ENCODE measurements at regions not wholly inside any gene's neighbourhood (a gene's known extent, or its start where the extent isn't known, plus 50 kb on each side); places are given as distances from the start of the nearest gene placed in this dataset.

DNA sequence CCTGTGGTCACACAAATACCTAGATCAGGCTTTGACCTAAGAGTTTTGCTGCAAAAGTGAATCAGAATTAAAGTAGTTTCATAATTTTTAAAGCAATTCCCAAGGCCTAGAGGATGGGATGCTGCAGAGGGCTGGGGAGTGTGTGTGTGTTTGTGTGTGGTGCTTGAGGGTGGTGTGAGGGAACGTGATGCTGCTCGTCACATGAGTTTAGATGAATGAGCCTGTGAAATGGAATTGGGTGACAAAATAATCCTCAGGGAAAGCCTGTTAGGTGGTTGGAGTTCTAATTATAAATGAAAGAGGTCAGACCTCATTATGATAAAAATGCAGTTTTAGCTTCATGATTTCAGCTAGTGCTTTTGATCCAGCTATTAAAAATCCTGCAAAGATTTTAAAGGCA is 87.5 kb upstream of the TMEM170B start:
- no peak overlapping the region for H3K9ac ChIP-seq (ENCODE audit: insufficient read depth in 1 of 2, low read length in 2 of 2)
- no peaks in the 10 kb centered on the region for H3K4me1 ChIP-seq (ENCODE audit: control insufficient read depth in 5 of 5, insufficient read depth in 5 of 5, low read length in 5 of 5)
- WGBS, 2 donors: 64 to 92% methylated on average over 2 of the region's 2 CpGs
- no peak overlapping the region for H3K4me3 ChIP-seq
- H3K27ac ChIP-seq (ENCODE audit: low read depth in 1 of 2, low read length in 1 of 2): no peak overlapping the region
- H3K9me3 ChIP-seq (ENCODE audit: control insufficient read depth in 4 of 4, insufficient read depth in 3 of 4, low read length in 3 of 4): no peaks in the 10 kb centered on the region
- TF ChIP-seq, protein P1, sequence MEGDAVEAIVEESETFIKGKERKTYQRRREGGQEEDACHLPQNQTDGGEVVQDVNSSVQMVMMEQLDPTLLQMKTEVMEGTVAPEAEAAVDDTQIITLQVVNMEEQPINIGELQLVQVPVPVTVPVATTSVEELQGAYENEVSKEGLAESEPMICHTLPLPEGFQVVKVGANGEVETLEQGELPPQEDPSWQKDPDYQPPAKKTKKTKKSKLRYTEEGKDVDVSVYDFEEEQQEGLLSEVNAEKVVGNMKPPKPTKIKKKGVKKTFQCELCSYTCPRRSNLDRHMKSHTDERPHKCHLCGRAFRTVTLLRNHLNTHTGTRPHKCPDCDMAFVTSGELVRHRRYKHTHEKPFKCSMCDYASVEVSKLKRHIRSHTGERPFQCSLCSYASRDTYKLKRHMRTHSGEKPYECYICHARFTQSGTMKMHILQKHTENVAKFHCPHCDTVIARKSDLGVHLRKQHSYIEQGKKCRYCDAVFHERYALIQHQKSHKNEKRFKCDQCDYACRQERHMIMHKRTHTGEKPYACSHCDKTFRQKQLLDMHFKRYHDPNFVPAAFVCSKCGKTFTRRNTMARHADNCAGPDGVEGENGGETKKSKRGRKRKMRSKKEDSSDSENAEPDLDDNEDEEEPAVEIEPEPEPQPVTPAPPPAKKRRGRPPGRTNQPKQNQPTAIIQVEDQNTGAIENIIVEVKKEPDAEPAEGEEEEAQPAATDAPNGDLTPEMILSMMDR (IDR thresholded peaks at IDR 0.05; ENCODE audit: control extremely low read depth, extremely low read depth): no peak
- H3K27me3 ChIP-seq (ENCODE audit: control insufficient read depth in 3 of 3, insufficient read depth in 3 of 3, low read length in 2 of 3): no peaks in the 10 kb centered on the region
- no peak for ATAC-seq (ENCODE audit: insufficient read depth, low FRiP score)
- H3K36me3 ChIP-seq (ENCODE audit: control insufficient read depth in 4 of 4, insufficient read depth in 4 of 4, low read length in 4 of 4): no peaks in the 10 kb centered on the region
- DNase-seq: no peak

GRCh38 chr6:11449408-11449807 is 88.1 kb upstream of the TMEM170B start:
- 86 to 95% methylated on average over 2 of the region's 2 CpGs for WGBS, 2 donors
- Histone ChIP-seq H3K27ac (ENCODE audit: low read depth in 1 of 2, low read length in 1 of 2) (no peak overlapping the region), H3K9ac (ENCODE audit: insufficient read depth in 1 of 2, low read length in 2 of 2) (no peak overlapping the region), H3K27me3 (ENCODE audit: control insufficient read depth in 3 of 3, insufficient read depth in 3 of 3, low read length in 2 of 3) (no peaks in the 10 kb centered on the region), H3K36me3 (ENCODE audit: control insufficient read depth in 4 of 4, insufficient read depth in 4 of 4, low read length in 4 of 4) (no peaks in the 10 kb centered on the region), H3K9me3 (ENCODE audit: control insufficient read depth in 4 of 4, insufficient read depth in 3 of 4, low read length in 3 of 4) (no peaks in the 10 kb centered on the region), H3K4me1 (ENCODE audit: control insufficient read depth in 5 of 5, insufficient read depth in 5 of 5, low read length in 5 of 5) (no peaks in the 10 kb centered on the region), H3K4me3 (no peak overlapping the region)
- ATAC-seq (ENCODE audit: insufficient read depth, low FRiP score) (no peak), DNase-seq (no peak)
- TF ChIP-seq, protein P1 (IDR thresholded peaks at IDR 0.05; ENCODE audit: control extremely low read depth, extremely low read depth): no peak

DNA sequence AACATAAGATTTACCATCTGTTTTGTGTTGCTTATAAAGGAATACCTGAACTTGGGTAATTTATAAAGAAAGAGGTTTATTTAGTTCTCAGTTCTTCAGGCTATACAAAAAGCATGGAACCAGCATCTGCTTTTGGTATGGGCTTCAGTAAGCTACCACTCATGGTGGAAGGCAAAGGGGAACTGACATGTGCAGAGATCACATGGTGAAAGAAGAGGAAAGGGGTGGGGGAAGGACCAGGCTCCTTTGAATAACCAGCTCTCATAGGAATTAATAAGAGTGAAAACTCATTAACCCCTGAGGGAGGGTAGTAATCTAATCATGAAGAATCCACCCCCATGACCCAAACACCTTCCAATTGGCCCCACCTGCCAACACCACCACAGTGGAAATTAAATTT is 89.5 kb upstream of the TMEM170B start:
- Histone ChIP-seq H3K4me3 (no peak overlapping the region), H3K9ac (ENCODE audit: insufficient read depth in 1 of 2, low read length in 2 of 2) (no peak overlapping the region), H3K9me3 (ENCODE audit: control insufficient read depth in 4 of 4, insufficient read depth in 3 of 4, low read length in 3 of 4) (no peaks in the 10 kb centered on the region), H3K36me3 (ENCODE audit: control insufficient read depth in 4 of 4, insufficient read depth in 4 of 4, low read length in 4 of 4) (no peaks in the 10 kb centered on the region), H3K27me3 (ENCODE audit: control insufficient read depth in 3 of 3, insufficient read depth in 3 of 3, low read length in 2 of 3) (no peaks in the 10 kb centered on the region), H3K27ac (ENCODE audit: low read depth in 1 of 2, low read length in 1 of 2) (no peak overlapping the region), H3K4me1 (ENCODE audit: control insufficient read depth in 5 of 5, insufficient read depth in 5 of 5, low read length in 5 of 5) (no peaks in the 10 kb centered on the region)
- DNase-seq: no peak
- ATAC-seq (ENCODE audit: insufficient read depth, low FRiP score): no peak
- TF ChIP-seq, protein P1 (IDR thresholded peaks at IDR 0.05; ENCODE audit: control extremely low read depth, extremely low read depth): no peak

- no peak for DNase-seq
- no peak for ATAC-seq (ENCODE audit: insufficient read depth, low FRiP score)
- H3K4me1 ChIP-seq (ENCODE audit: control insufficient read depth in 5 of 5, insufficient read depth in 5 of 5, low read length in 5 of 5): no peaks in the 10 kb centered on the region
- H3K4me3 ChIP-seq: no peak overlapping the region
- no peak overlapping the region for H3K9ac ChIP-seq (ENCODE audit: insufficient read depth in 1 of 2, low read length in 2 of 2)
- WGBS, 2 donors: 95 to 96% methylated on average over 1 of the region's 1 CpG
- no peaks in the 10 kb centered on the region for H3K27me3 ChIP-seq (ENCODE audit: control insufficient read depth in 3 of 3, insufficient read depth in 3 of 3, low read length in 2 of 3)
- no peaks in the 10 kb centered on the region for H3K36me3 ChIP-seq (ENCODE audit: control insufficient read depth in 4 of 4, insufficient read depth in 4 of 4, low read length in 4 of 4)
- no peak overlapping the region for H3K27ac ChIP-seq (ENCODE audit: low read depth in 1 of 2, low read length in 1 of 2)
- no peaks in the 10 kb centered on the region for H3K9me3 ChIP-seq (ENCODE audit: control insufficient read depth in 4 of 4, insufficient read depth in 3 of 4, low read length in 3 of 4)
- TF ChIP-seq, protein P1 (IDR thresholded peaks at IDR 0.05; ENCODE audit: control extremely low read depth, extremely low read depth): no peak
Measured at GRCh38 chr6:11447265-11447664, 90.3 kb upstream of the TMEM170B start.
